Suprapubic skin (tissue), 3 donors: ENCODE measurements at regions not wholly inside any gene's neighbourhood (a gene's known extent, or its start where the extent isn't known, plus 50 kb on each side); places are given as distances from the start of the nearest gene placed in this dataset.

ENCODE experiments used
- CTCF ChIP-seq, 2 donors: fragments of 200-600 bp in 1 of 2; fragments of 450-650 bp in 1 of 2; sonication (generic) in 1 of 2; IDR thresholded peaks; one replicate each; pipeline ENCODE4 v1.5.1; 2016 to 2019; ENCODE audit warnings: antibody characterized with exemption in 2 of 2, mild to moderate bottlenecking in 1 of 2, moderate library complexity in 1 of 2
- EP300 ChIP-seq: sonication (generic); formaldehyde crosslinking; IDR thresholded peaks from one replicate; pipeline ENCODE4 v1.6.1; 2017; ENCODE audit warnings: antibody characterized with exemption
- POLR2A ChIP-seq, 2 donors: fragments of 450-650 bp; IDR thresholded peaks; one replicate each; pipeline ENCODE4 v1.6.1; 2017; ENCODE audit warnings: antibody characterized with exemption in 2 of 2, mild to moderate bottlenecking in 2 of 2, moderate library complexity in 2 of 2

GRCh38 chr18:48472610-48473009, 63.4 kb upstream of the ZBTB7C start:
- TF ChIP-seq POLR2A (IDR thresholded peaks at IDR 0.05), result no peak
- no peak for TF ChIP-seq CTCF (IDR thresholded peaks at IDR 0.05)
- TF ChIP-seq EP300, result no peak
